GDM1 (cell line): ENCODE measurements at regions not wholly inside any gene's neighbourhood (a gene's known extent, or its start where the extent isn't known, plus 50 kb on each side); places are given as distances from the start of the nearest gene placed in this dataset.
A peak's percentile ranks its signal among the peaks of the same experiment; 100 is the strongest.

Experiments
- DNase-seq: peaks from one replicate; lab custom pipeline; 2025; lab: John Stamatoyannopoulos, UW

DNA sequence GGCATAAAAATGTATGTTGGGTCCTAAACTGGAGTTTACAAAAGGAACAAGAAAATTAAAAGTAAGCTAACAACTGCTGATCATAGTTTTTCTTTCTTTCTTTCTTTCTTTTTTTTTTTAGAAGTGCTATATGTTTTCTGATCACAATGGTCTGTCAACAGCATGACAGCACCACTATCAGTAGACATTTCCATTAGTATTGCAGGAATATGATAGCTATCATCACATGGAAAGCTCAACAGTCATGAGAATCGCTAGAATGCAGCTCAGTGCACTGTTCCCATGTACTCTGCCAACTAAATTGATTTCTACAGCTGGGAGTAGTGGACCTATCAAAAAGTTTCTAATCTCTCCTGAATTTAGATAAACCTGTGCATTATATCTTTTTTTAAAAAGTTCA is 950.3 kb upstream of the ACVR2A start:
- no peak for DNase-seq

DNA sequence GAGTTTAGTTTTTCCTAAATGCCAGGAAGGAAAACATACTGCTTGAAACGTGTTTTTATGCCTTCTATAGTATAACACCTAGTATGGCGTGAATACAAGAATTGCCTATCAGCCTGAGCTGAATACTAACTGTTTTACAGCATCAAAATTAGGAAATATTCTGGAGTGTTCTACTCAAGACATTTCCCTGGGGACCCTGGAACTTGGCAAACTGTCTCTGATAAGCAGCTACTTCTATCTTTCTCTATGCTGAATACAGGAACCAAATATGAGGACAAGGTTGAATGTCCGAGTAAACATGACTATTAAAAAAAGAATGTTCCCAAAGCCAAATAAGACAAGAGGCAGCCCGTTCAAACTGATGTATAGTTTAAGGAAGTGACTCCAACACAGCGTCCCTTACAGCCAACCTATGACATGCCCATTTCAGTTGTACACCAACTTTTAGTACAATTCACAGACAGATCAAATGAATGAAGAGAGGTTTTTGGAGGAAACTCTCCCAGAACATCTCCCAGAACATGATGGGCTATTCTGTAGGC is 951.3 kb upstream of the ACVR2A start:
- no peak for DNase-seq

DNA sequence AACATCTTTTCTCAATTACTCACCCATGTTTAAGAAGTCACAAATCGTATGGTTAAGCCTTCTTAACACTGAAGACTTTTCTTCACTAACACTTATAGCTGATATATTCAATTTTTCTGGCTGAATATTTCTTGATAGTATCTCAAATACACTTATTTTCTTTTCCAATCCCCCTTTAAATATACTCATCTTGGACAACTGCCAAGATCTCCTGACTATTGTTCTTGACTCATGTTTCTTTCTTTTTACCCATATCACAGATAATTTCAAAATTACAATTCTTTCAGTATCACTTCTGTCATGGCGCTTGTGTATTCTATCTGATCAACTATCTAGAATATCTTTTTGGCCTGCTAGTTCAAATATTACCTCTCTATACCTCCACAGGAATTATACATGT is 954.3 kb upstream of the ACVR2A start:
- no peak for DNase-seq

- DNase-seq: no peak
Observed at GRCh38 chr2:146879882-146880281, 964.9 kb upstream of the ACVR2A start.

DNA sequence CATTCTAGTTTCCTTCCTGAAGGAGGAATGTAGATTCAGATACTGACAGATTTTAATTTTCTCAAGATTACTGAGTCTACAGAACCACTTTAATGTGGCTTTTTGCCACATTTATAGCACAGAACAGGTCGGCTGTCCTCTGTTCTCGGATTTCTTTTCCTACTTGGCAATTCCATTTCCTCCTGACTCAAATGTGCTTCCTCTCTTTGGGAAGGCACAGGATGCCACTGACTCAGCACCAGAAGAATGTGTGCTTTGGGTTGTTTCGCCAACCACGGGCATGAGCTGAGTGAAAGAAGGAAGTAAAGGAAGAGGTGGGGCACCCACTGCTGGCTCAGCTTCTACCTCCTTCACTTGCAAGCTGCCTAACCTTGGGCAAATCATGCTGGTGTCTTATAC is 970.6 kb upstream of the ACVR2A start:
- DNase-seq: peak; percentile 27

GRCh38 chr2:146873646-146874259 is 971.1 kb upstream of the ACVR2A start:
- DNase-seq: no peak

DNA sequence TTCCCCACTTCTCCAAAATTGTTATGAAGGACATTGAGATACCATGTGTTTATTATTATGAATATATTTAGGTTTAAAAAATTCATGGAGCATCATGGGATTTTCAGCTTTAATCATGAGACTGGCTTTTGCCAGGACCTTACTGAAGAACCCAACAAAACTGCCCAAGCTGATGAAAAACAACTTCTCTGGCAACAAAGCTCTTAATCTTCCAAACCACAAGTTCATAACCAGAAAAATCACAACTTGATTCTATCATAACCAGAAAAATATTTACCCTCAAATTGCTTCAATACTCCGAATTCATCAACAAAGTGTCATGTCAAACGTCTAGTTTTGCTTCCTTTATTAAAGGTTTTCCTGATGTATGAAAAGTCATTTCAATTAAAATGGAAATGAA is 971.8 kb upstream of the ACVR2A start:
- DNase-seq: no peak

- no peak for DNase-seq
Observed at GRCh38 chr2:146870691-146871090, 974.1 kb upstream of the ACVR2A start.

DNA sequence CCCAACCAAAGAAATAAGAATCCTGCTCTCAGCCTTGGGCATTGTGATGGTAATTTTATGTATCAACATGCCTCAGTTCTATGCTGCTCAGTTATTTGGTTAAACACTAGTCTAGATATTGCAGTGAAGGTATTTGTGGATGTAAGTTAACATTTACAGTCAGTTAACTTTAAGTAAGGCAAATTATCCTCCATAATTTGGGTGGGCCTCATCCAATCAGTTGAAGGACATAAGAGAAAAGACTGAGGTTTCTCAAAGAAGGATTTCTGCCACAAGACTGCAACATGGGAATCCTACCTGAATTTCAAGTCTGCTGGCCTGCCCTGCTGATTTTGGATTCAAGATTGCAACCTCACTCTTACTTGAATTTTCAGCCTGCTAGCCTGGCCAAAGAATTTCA is 975.5 kb upstream of the ACVR2A start:
- DNase-seq: no peak

GRCh38 chr2:146868051-146868450 is 976.8 kb upstream of the ACVR2A start:
- no peak for DNase-seq

DNA sequence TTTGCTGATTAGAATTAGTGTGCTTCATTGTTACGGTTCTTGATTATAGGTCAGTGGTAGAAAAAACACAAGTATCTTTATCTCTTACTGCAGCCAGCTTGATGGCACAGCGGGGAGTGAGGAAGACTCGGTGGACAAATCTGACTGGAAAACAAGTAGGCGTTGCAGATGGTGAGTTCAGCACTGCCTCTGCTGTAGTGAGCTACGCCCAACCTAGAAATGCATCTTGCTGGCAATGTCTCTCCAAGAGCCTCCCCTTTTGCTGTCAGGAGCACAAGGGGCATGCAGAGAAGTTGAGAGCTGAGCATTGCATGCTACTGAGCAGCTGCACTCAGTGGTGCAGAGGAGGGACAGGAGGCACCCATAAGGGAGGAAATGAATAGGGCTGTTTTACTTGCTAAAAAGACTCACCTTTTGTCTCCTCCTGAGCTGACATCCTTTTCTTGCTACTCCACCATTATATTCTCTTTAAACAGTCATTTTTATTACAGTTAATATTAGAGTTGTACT is 977.3 kb upstream of the ACVR2A start:
- DNase-seq: no peak

GRCh38 chr2:146853741-146854444 is 990.9 kb upstream of the ACVR2A start:
- no peak for DNase-seq

GRCh38 chr2:146852661-146853060 is 992.2 kb upstream of the ACVR2A start:
- DNase-seq: no peak

DNA sequence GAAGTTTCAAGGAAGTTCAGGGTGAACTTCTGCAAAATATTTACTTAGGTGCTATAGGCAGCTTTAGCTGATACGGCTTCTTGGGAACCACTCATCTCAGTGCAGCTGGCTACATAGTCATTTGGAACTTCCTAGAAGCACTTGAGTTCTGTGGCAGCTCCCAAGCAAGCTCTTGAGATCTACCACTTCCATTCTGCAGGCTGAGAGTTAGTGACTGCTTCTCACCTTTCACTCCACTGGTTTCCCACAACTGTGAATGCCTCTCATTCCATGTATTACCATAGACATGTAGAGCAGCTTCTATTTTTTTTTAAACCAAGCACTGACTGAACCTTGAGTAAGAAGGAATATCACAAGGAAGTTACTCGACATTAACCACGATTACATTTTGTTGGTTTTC is 994.1 kb upstream of the ACVR2A start:
- DNase-seq: no peak

- DNase-seq: no peak
Observed at GRCh38 chr2:146847846-146848245, 997.0 kb upstream of the ACVR2A start.

DNA sequence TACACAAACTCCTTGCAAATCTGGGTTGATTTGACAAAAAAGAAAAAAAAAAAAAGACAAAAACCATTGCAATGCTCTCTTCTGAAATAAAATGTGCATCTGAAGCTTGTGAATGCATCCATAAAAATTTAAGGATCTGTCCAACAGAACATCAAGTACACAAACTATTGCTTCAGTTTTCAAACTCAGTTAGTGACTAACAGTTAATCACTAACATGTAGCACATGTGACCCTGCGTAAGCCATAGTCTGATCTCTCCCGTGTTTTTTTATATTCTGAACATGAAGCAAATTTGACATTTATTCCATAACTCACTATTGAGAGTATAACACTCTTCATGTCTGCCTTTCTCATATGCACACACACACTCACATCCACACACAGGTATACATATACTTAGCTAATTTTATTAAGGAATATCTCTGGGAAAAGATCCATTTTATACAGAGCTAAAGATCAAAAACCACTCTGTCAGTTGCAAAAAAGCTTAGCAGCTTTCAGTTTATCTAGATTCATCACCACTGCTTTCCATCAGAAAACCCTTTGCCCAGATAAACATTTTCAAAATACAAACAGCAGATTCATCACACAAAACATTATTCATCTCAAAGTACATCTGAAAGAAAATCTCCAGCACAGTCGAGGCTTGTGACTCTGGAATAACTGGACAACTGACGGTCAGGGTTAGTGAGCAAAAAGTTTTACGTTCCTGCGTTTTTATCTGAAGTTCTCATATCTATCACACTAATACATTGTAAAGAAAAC is 1000.4 kb upstream of the ACVR2A start:
- no peak for DNase-seq

- DNase-seq: no peak
Observed at GRCh38 chr2:146837857-146838256, 1007.0 kb upstream of the ACVR2A start.

DNA sequence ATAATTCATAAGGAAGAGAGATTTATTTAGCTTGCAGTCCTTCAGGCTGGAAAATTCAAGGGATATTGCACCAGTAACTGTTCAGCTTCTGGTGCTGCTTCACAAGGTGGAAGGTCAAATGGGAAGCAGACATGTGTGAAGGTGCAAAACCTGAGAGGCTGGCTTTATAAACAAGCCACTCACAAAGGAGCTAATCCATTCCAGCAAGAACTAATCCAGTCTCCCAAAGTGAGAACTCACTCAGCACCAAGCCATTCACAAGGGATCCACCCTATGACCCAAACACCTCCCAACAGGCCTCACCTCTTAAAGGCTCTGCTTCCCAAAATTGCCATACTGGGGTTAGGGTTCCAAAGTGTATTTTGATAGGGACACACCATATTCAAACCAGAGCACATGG is 1018.4 kb upstream of the ACVR2A start:
- DNase-seq: no peak

DNA sequence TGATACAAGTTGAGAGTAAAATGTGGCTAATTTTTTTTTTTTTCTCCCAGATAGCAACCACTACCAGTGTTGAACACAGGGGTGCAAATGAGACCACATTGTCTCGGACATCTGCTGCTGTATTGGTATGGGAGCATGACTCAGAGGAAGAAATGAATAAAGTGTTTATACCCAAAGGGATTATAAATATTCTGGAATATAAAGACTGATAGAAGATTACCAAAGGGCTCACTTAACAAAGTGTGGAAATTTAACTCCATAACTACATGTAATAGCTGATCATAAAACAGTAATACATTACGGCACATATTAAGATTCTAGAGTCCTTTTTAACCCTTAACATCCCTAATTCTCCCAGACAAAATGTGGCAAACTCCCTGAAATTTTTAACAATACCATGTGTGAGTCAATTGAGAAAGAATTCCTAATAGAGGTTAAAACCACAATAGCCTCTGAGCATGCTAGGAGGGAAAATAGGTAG is 1023.0 kb upstream of the ACVR2A start:
- no peak for DNase-seq

DNA sequence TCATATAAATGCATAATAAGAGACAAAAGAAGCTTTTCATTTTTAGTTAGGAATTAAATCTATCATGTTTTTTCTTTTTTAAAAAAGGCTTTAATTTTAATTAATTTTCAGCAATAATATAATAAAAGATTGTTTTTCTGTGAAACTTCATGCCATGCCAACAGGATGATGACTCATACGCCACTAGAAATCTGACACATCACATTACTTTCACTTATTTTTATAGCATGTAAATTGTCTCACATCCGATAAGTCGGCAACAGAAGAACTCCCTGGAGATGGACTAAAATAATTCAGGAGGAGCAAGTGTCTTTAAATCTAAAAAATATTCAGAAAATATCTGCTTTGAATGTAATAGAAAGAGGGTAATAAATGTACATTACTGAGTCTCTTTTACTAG is 1024.2 kb upstream of the ACVR2A start:
- no peak for DNase-seq

DNA sequence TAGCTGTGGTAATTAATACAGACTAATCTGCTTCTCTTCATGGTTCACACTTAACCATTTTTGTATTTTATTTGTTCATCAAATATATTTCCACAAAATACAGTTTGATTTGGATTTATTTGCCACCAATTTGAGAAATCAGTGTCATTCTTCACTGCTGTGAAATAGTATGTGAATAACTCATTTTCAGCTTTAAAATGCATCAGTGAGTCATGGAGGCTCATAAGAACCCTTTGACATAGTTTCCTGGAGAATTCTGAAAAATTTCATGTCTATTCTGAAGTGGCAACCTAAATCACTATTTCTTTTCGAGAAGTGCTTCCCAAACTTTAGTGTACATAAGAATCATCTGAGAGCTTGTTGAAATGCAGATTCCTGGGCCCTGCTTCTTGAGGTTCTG is 1026.7 kb upstream of the ACVR2A start:
- DNase-seq: no peak

GRCh38 chr2:146817613-146818012 is 1027.2 kb upstream of the ACVR2A start:
- no peak for DNase-seq

DNA sequence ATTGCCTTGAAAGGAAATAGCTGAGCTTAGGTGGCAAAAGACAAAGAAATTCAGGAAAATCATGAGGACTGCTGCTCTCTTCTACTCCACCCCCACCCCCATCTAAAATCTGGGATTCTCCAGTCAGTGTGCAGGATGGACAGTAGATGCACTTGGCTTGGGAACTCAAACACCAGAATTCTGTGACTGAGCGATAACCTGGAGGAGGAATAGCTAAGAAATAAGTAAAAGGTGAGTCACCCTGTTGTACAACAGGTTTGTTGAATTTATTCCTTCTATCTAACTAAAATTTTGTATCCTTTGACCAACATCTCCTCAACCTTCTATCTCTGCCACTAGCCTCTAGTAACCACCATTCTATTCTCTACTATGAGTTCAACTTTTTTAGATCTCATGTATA is 1029.9 kb upstream of the ACVR2A start:
- no peak for DNase-seq
